ENCODE measurements at regions not wholly inside any gene's neighbourhood (a gene's known extent, or its start where the extent isn't known, plus 50 kb on each side); places are given as distances from the start of the nearest gene placed in this dataset.

DNA sequence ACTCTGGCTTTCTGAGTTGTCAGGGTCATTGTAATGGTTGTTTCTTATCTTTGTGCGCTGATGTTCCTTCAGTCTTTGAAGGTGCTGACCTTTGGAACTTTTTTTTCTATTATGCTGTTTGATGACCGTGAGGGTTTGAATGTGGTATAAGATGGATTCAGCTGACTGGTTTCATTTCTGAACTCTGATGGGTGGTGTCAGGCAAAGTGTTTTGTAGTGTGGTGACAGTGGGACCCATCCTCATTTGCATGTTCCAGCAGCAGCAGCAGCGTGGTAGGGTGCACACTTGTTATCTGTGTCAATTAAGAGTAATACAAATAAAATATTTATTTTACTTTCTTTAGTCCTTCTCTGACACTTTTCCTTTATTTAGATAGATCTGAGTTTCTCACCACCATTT, 227.7 kb upstream of the PRR16 start (continued):
- TF ChIP-seq, protein P1, sequence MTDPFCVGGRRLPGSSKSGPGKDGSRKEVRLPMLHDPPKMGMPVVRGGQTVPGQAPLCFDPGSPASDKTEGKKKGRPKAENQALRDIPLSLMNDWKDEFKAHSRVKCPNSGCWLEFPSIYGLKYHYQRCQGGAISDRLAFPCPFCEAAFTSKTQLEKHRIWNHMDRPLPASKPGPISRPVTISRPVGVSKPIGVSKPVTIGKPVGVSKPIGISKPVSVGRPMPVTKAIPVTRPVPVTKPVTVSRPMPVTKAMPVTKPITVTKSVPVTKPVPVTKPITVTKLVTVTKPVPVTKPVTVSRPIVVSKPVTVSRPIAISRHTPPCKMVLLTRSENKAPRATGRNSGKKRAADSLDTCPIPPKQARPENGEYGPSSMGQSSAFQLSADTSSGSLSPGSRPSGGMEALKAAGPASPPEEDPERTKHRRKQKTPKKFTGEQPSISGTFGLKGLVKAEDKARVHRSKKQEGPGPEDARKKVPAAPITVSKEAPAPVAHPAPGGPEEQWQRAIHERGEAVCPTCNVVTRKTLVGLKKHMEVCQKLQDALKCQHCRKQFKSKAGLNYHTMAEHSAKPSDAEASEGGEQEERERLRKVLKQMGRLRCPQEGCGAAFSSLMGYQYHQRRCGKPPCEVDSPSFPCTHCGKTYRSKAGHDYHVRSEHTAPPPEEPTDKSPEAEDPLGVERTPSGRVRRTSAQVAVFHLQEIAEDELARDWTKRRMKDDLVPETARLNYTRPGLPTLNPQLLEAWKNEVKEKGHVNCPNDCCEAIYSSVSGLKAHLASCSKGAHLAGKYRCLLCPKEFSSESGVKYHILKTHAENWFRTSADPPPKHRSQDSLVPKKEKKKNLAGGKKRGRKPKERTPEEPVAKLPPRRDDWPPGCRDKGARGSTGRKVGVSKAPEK (CRISPR knock-in tag; IDR thresholded peaks at IDR 0.05; ENCODE audit: borderline replicate concordance), result no peak
- no peak for TF ChIP-seq NFKBIZ (CRISPR knock-in tag; IDR thresholded peaks at IDR 0.05)

DNA sequence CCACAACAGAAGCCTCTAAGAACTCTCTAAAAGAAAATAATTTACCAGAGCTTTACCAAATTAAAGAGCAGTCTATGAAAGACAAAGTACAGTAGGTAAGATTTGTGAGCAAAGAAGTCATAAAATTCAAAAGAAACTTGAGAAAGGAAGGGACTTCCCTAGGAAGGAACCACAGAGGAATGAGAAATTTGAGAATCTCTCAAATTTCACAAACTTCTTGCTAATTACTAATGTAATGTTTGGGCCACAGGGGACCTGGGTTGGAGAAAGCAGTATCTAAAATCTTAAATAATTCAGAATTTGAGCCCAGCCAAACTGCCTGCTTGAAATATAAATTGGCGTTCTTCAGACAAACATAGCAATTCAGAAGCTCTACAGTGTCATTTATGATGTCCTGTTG, 225.0 kb upstream of the PRR16 start:
- H3K4me1 ChIP-seq (ENCODE audit: insufficient read depth, low read length), result no peaks in the 10 kb centered on the region
- in situ Hi-C loops (cut with HindIII; ENCODE audit: extremely low pct_ligation_motif_present, low pct_unique_long_range_greater_than_20kb) (no loop called here), intact Hi-C loops (cut with micrococcal nuclease; ENCODE audit: unreplicated experiment) (no loop called here)
- H3K9ac ChIP-seq (ENCODE audit: insufficient read depth, low read depth, low read length), result no peak overlapping the region
- H3K9me3 ChIP-seq (ENCODE audit: low read length), result no peaks in the 10 kb centered on the region
- POLR2A ChIA-PET, result no interaction called here
- BruUV-seq (replicated peaks), result no TSS peak
- no peaks in the 10 kb centered on the region for H3K79me2 ChIP-seq (ENCODE audit: insufficient read depth, low read length)
- no peak for TF ChIP-seq SMYD3 (CRISPR knock-in tag; IDR thresholded peaks at IDR 0.05)
- no peak for TF ChIP-seq PAWR (CRISPR knock-in tag; IDR thresholded peaks at IDR 0.05; ENCODE audit: borderline replicate concordance)
- TF ChIP-seq MAFK (conservative IDR thresholded peaks at IDR 0.05 in 1 of 2, IDR thresholded peaks at IDR 0.05 in 1 of 2; ENCODE audit: low read length in 2 of 2), result no peak
- TF ChIP-seq TEAD2 (CRISPR knock-in tag; IDR thresholded peaks at IDR 0.05), result no peak
- TF ChIP-seq, protein P2, sequence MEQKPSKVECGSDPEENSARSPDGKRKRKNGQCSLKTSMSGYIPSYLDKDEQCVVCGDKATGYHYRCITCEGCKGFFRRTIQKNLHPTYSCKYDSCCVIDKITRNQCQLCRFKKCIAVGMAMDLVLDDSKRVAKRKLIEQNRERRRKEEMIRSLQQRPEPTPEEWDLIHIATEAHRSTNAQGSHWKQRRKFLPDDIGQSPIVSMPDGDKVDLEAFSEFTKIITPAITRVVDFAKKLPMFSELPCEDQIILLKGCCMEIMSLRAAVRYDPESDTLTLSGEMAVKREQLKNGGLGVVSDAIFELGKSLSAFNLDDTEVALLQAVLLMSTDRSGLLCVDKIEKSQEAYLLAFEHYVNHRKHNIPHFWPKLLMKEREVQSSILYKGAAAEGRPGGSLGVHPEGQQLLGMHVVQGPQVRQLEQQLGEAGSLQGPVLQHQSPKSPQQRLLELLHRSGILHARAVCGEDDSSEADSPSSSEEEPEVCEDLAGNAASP (CRISPR knock-in tag; IDR thresholded peaks at IDR 0.05; ENCODE audit: borderline replicate concordance), result no peak
- no peak for TF ChIP-seq ZNF678 (CRISPR knock-in tag; IDR thresholded peaks at IDR 0.05)
- no peak for TF ChIP-seq YEATS4 (CRISPR knock-in tag; IDR thresholded peaks at IDR 0.05; ENCODE audit: borderline replicate concordance)
- TF ChIP-seq ZMYM4 (CRISPR knock-in tag; IDR thresholded peaks at IDR 0.05), result no peak
- TF ChIP-seq ZBTB1 (CRISPR knock-in tag; IDR thresholded peaks at IDR 0.05; ENCODE audit: borderline replicate concordance), result no peak
- TF ChIP-seq SMARCE1 (IDR thresholded peaks at IDR 0.05; ENCODE audit: borderline replicate concordance), result no peak
- no peak overlapping the region for H3K4me2 ChIP-seq (ENCODE audit: low read depth, low read length)
- no peak overlapping the region for H3K27ac ChIP-seq (ENCODE audit: extremely low read length, insufficient read depth, low read length)
- no peak overlapping the region for H2AFZ ChIP-seq (ENCODE audit: low read length)
- no peak for DNase-seq (ENCODE audit: low spot score)
- H3K36me3 ChIP-seq (replicated peaks in 1 of 2; ENCODE audit: control insufficient read depth in 1 of 2, insufficient read depth in 2 of 2, low read length in 2 of 2), result no peaks in the 10 kb centered on the region
- H4K20me1 ChIP-seq (ENCODE audit: insufficient read depth, low read length), result no peaks in the 10 kb centered on the region
- H3K27me3 ChIP-seq (ENCODE audit: control insufficient read depth in 1 of 2, insufficient read depth in 2 of 2, low read length in 2 of 2), result no peaks in the 10 kb centered on the region
- 6% methylated on average over 1 of the region's 1 CpG for WGBS (ENCODE audit: low lambda C conversion rate)
- ATAC-seq, result no peak
- CTCF ChIA-PET (ENCODE audit: low intra/inter-chr PET ratio, low total read pairs), result no interaction called here
- no peak overlapping the region for H3K4me3 ChIP-seq (replicated peaks in 1 of 3; ENCODE audit: insufficient read depth in 1 of 3, low read depth in 2 of 3, low read length in 3 of 3)
- no peak for FAIRE-seq

All from HepG2 (cell line).